ENCODE measurements at regions not wholly inside any gene's neighbourhood (a gene's known extent, or its start where the extent isn't known, plus 50 kb on each side); places are given as distances from the start of the nearest gene placed in this dataset.

DNA sequence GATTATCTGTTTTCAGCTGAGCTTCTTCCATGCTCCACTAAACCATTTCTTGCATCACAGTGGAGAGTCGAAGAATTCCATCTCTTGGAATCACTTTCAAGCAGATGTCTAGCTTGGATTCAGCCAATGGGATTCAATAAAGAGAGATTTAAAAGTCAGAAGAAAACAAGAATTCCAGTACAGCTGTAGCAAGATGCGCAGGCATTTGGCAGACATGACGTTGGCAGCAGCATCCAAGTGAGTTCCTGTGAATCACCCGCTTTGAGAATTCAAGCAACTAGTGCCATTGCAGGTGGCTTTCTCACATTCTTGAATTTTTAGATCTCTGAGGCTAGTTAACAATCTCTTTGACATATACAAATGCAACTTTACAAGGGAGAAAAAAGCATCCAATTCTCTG, 467.0 kb downstream of the CDH10 start:
- no TSS peak for BruUV-seq (replicated peaks)
- H2AFZ ChIP-seq, result no peak overlapping the region
- TF ChIP-seq CTCF (conservative IDR thresholded peaks at IDR 0.05) (no peak), EZH2 (IDR thresholded peaks at IDR 0.05; ENCODE audit: low read depth) (no peak)
- H3K27ac ChIP-seq, result no peak overlapping the region
- intact Hi-C loops (cut with micrococcal nuclease; ENCODE audit: unreplicated experiment), result no loop called here
- H3K79me2 ChIP-seq (ENCODE audit: low read depth), result no peaks in the 10 kb centered on the region
- no peak overlapping the region for H3K4me3 ChIP-seq
- CTCF ChIA-PET, result no interaction called here
- no peaks in the 10 kb centered on the region for H3K27me3 ChIP-seq (ENCODE audit: insufficient read depth, low read depth)
- H3K9me2 ChIP-seq (ENCODE audit: insufficient read depth), result no peaks in the 10 kb centered on the region
- no peaks in the 10 kb centered on the region for H3F3A ChIP-seq (ENCODE audit: insufficient read depth, low read depth)
- H3K4me1 ChIP-seq (replicated peaks; ENCODE audit: insufficient read depth), result no peaks in the 10 kb centered on the region
- no peaks in the 10 kb centered on the region; the same call in 1 of the 2 replicates for H3K9me3 ChIP-seq (ENCODE audit: insufficient read depth, low read depth)
- H4K20me1 ChIP-seq (ENCODE audit: insufficient read depth), result no peaks in the 10 kb centered on the region
- H3K4me2 ChIP-seq, result no peak overlapping the region
- no peak for DNase-seq
- H3K36me3 ChIP-seq (ENCODE audit: low read depth), result no peaks in the 10 kb centered on the region
- POLR2A ChIA-PET (ENCODE audit: unreplicated experiment), result no interaction called here

- no peak for TF ChIP-seq EZH2 (IDR thresholded peaks at IDR 0.05; ENCODE audit: low read depth)
- TF ChIP-seq CTCF (conservative IDR thresholded peaks at IDR 0.05), result no peak
- Histone ChIP-seq H3K4me3 (no peak overlapping the region), H3K4me2 (no peak overlapping the region), H3K27me3 (ENCODE audit: insufficient read depth, low read depth) (no peaks in the 10 kb centered on the region), H3K27ac (no peak overlapping the region), H3F3A (ENCODE audit: insufficient read depth, low read depth) (no peaks in the 10 kb centered on the region), H4K20me1 (ENCODE audit: insufficient read depth) (no peaks in the 10 kb centered on the region), H3K9me2 (ENCODE audit: insufficient read depth) (peaks cover 3% of the 10 kb centered on the region; the same call in 1 of the 2 replicates), H3K9me3 (ENCODE audit: insufficient read depth, low read depth) (no peaks in the 10 kb centered on the region), H3K4me1 (replicated peaks; ENCODE audit: insufficient read depth) (no peaks in the 10 kb centered on the region), H3K36me3 (ENCODE audit: low read depth) (no peaks in the 10 kb centered on the region), H2AFZ (no peak overlapping the region), H3K79me2 (ENCODE audit: low read depth) (no peaks in the 10 kb centered on the region)
- POLR2A ChIA-PET (ENCODE audit: unreplicated experiment), result no interaction called here
- DNase-seq, result no peak
- no TSS peak for BruUV-seq (replicated peaks)
- intact Hi-C loops (cut with micrococcal nuclease; ENCODE audit: unreplicated experiment), result no loop called here
- CTCF ChIA-PET, result no interaction called here
Measured at GRCh38 chr5:24183981-24184380, 460.8 kb downstream of the CDH10 start.

DNA sequence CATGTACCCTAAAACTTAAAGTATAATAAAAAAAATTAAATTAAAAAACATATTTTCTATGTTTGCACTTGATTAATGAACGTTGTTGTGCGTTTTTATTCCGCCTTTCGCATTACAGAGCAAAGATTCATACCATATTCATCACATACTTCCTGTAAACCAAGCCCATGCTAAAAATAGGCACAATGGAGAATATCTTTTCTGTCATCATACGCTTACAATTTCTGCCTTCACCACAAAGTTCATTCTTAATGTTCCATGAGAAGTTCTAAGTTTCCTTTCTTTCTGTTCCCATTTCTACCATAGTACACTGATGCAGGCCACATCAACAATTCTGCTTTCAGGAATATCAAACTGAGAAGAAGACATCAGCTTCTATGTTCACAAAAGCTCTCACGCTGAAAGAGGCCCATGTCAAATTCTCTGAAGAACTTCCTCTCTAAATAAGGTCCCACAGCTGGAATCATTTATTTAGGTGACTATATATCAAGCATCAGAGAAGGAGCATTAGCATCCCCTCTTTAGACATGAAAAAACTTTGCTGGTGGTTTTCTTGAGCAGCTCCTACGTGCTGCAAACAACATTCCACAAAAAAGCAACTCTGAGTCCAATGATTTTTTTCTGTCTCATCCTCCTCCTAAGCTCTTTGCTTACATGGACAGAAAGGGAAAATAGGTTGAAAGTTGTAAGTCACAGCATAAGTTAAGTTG, 456.4 kb downstream of the CDH10 start:
- intact Hi-C loops (cut with micrococcal nuclease; ENCODE audit: unreplicated experiment), result no loop called here
- no peak for TF ChIP-seq CTCF (conservative IDR thresholded peaks at IDR 0.05)
- no peak for TF ChIP-seq EZH2 (IDR thresholded peaks at IDR 0.05; ENCODE audit: low read depth)
- no peaks in the 10 kb centered on the region for H3K79me2 ChIP-seq (ENCODE audit: low read depth)
- H3K9me3 ChIP-seq (ENCODE audit: insufficient read depth, low read depth), result no peaks in the 10 kb centered on the region
- H3F3A ChIP-seq (ENCODE audit: insufficient read depth, low read depth), result no peaks in the 10 kb centered on the region
- BruUV-seq (replicated peaks), result no TSS peak
- no peak overlapping the region for H3K4me2 ChIP-seq
- ChIA-PET POLR2A (ENCODE audit: unreplicated experiment) (no interaction called here), CTCF (no interaction called here)
- H3K9me2 ChIP-seq (ENCODE audit: insufficient read depth), result peaks cover 3% of the 10 kb centered on the region; the same call in 1 of the 2 replicates
- H3K27ac ChIP-seq, result no peak overlapping the region
- no peaks in the 10 kb centered on the region for H3K36me3 ChIP-seq (ENCODE audit: low read depth)
- H2AFZ ChIP-seq, result no peak overlapping the region
- H3K4me1 ChIP-seq (replicated peaks; ENCODE audit: insufficient read depth), result no peaks in the 10 kb centered on the region
- DNase-seq, result no peak
- no peak overlapping the region for H3K4me3 ChIP-seq
- H4K20me1 ChIP-seq (ENCODE audit: insufficient read depth), result no peaks in the 10 kb centered on the region
- H3K27me3 ChIP-seq (ENCODE audit: insufficient read depth, low read depth), result no peaks in the 10 kb centered on the region

Data from PC-9 (cell line).